HG02943 (cell line): ENCODE measurements at regions not wholly inside any gene's neighbourhood (a gene's known extent, or its start where the extent isn't known, plus 50 kb on each side); places are given as distances from the start of the nearest gene placed in this dataset.

Source experiments
- ATAC-seq: cut with Tn5 transposase; IDR thresholded peaks from one replicate; pipeline ENCODE4 v1.9.1; 2021; ENCODE audit warnings: mild to moderate bottlenecking, low read depth, moderate library complexity; ENCODE audit not compliant: unreplicated experiment

- ATAC-seq: no peak
Observed at GRCh38 chr13:63190742-63191141, 1775.1 kb upstream of the PCDH20 start.

GRCh38 chr13:63190219-63190618 is 1774.6 kb upstream of the PCDH20 start:
- ATAC-seq: no peak

DNA sequence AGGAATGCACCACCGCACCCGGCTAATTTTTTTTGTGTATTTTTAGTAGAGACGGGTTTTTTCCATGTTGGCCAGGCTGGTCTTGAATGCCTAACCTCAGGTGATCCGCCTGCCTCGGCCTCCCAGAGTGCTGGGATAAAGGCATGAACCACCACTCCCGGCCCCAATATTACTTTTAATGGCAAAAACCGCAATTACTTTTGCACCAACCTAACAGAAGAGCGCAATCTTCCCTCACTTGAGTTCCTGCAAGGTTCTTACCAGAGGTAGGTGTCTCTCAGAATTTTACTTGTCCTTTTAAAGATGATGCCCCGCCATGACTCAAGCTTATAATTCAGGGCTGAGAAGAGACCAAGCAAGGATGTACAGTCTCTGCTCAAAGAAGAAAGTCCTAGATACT is 1774.1 kb upstream of the PCDH20 start:
- ATAC-seq: no peak

GRCh38 chr13:63184693-63185092 is 1769.0 kb upstream of the PCDH20 start:
- no peak for ATAC-seq

- ATAC-seq: no peak
Observed at GRCh38 chr13:63175536-63175935, 1759.9 kb upstream of the PCDH20 start.

- ATAC-seq: no peak
Observed at GRCh38 chr13:63167699-63168337, 1752.2 kb upstream of the PCDH20 start.

DNA sequence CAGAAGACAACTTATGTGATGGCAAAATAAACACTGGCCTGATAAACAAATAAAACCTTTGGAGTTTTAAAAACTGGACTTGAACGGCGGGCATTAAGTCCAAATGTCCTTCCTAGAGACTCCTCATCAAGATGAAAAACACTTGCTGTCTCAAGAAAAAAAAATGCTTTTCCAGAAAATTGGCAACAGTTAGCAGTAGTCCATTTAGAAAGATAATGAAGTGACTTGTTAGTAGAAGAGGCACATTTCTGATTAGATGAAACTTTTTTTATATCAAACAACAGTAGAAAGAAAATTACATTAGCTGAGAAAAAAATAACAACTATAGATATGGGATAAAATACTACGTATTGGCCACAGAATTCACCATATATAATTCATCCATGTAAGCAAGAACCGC is 1750.7 kb upstream of the PCDH20 start:
- no peak for ATAC-seq

DNA sequence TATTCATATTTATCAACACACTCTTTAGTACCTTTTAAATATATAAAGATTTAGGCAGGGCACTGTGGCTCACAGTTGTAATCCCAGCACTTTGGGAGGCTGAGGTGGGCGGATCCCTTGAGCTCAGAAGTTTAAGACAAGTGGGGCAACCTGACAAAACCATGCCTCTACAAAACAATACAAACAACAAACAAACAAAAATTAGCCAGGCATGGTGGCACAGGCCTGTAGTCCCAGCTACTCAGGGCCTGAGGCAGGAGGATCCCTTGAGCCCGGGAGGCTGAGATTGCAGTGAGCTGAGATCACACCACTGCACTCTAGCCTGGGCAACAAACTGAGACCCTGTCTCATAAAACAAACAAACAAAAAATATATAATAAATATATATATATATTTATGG is 1748.3 kb upstream of the PCDH20 start:
- ATAC-seq: no peak

GRCh38 chr13:63161219-63161618 is 1745.6 kb upstream of the PCDH20 start:
- ATAC-seq: no peak

DNA sequence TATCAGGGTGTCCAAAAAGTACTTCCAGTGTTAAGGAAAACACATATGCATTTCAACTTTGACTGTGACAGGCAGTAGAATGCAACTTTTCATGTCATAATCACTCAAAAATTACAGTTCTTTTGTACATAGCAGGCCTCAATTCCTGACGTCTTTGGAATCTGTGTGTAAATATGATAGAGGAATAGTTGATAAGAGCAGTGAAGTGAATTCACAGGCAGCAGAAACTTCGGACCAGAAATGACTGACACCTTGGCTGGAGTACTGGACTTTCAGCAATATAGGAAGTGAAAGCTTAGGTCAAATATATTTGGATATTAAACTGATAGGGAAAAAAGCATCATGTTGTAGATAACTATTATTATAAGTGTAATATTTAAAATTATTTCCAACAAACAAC is 1741.2 kb upstream of the PCDH20 start:
- no peak for ATAC-seq

GRCh38 chr13:63149375-63149774 is 1733.7 kb upstream of the PCDH20 start:
- no peak for ATAC-seq

DNA sequence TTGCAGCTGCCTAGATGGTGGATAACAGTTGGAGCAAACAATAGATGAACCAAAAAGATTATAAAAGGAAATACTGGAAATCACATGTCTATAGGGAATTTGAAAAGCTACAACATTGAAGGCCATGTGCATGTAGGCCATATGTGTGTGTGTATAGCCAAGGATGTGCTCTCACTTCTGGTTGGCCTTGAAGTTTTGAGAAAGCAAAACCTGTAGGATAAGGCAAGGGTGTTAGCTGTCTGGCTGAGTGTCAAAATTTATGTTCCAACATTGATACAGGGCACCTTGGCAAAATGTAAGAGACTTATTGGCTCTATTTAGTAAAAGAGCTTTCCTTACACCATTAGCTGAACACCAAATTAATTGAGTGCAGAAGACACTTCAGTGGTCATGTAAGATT is 1723.6 kb upstream of the PCDH20 start:
- ATAC-seq: no peak

DNA sequence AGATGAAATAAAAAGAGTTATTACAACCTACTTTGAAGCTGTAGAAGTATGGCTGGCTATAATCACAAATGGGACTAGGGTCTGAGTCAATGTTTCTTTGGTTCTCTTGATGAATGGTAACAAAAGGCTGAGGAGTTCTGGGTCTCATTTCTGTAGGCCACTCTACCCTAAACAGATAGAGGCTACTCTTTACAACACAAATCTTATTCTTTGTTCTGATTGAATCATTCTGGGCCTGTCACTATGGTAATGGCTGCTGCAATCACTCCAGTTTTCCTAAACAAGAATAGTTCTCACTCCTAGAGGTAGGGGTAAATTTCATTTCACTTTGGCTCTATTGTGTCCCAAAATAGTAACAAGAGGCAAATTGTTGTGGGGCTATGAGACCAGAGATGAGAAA is 1714.3 kb upstream of the PCDH20 start:
- no peak for ATAC-seq

DNA sequence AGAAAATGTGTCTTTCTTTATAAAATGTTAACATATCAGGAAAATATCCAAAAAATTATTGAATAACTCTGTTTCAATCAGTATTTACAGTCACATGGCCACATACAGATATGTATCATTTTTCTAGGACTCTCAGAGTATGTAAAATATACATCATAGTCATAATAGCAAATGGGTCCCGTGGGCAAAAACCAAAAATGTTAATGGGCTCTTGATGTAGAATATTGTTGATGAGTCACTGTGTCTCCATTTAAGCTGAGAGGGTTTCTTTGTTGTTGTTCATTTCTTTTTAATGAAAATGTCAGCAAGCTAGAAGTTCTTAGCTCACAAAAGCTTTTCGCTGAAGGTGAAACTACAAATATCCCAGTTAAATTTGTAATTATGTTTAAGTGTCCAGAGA is 1713.1 kb upstream of the PCDH20 start:
- no peak for ATAC-seq

GRCh38 chr13:63124863-63125262 is 1709.2 kb upstream of the PCDH20 start:
- no peak for ATAC-seq

DNA sequence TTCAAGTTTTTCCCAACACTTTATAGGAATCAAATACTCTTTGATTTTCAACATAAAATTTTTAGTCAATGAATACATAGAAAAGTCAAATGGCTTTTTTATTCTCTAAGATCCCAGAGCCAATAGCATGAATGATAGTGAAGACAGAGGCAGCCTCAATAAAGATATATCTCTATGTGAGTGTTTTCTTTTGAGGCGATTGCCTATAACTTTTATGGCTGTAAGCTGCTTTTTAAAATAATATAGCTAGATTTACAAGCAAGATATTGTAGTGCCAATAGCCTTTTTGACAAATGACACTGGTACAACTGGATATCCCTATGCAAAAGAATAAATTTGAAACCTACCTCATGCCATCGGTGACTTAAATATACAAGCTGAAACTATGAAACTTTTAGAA is 1705.2 kb upstream of the PCDH20 start:
- ATAC-seq: no peak

- no peak for ATAC-seq
Observed at GRCh38 chr13:63117710-63118109, 1702.1 kb upstream of the PCDH20 start.

- ATAC-seq: no peak
Observed at GRCh38 chr13:63112799-63113395, 1697.2 kb upstream of the PCDH20 start.

DNA sequence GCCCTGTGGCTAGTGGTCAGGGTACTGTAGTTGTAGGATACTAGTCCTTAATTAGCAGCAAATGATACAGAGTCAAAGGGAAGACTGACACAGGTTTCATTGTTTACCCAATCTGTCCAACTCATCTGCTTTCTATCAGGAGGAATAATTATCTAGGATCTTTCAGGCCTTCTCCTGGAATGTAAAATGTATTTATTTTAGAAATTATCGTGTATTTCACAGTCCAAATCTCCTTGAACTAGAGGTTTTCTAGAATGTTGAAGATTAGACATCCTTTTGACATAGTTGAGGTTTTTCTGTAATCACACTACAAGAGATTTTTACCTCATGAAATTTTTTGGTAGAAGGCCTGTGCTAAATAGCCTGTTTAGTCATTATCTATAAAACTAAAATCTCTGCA is 1694.8 kb upstream of the PCDH20 start:
- ATAC-seq: no peak

- no peak for ATAC-seq
Observed at GRCh38 chr13:63107179-63107943, 1691.7 kb upstream of the PCDH20 start.

- ATAC-seq: no peak
Observed at GRCh38 chr13:63094717-63095116, 1679.1 kb upstream of the PCDH20 start.

DNA sequence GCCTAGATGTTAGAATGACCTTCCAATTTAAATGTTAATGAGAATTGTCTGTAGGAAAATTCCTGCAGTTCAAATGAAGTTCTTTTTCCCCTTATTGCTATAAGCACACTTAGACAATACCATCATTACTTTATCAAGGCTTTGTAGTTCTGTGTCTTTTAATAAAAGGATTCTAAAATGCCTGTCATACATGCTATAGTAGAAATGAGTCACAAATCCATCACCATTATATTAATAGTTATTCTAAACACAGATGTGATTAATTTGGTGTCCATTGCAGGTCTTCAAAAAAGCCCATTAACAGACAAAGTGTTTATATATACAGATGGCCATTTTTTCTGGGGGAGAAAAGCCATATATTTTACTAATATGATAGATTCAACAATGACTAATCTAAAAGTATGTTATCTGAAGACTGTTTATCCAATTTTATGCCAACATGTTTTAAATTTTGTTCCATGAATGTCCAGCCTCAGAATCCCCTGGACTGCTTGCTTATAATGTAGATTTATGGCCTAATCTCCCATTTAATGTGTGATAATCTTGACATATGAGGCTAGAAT is 1678.3 kb upstream of the PCDH20 start:
- ATAC-seq: no peak
